Neural progenitor cell (in vitro differentiated cells): ENCODE measurements at regions not wholly inside any gene's neighbourhood (a gene's known extent, or its start where the extent isn't known, plus 50 kb on each side); places are given as distances from the start of the nearest gene placed in this dataset.

Source experiments
- DNase-seq: peaks from one replicate; pipeline ENCODE4 v3.0.0-alpha.2; 2016; ENCODE audit warnings: low spot score
- H2AFZ ChIP-seq: fragments of 200-600 bp; sonication (generic); replicated peaks from 2 replicates; pipeline ENCODE4 v1.6.1; 2016; ENCODE audit warnings: antibody characterized with exemption
- H3F3A ChIP-seq: fragments of 200-600 bp; sonication (generic); 2 replicates; pipeline ENCODE4 v1.6.1; 2016; ENCODE audit warnings: antibody characterized with exemption, low read depth
- H3K27ac ChIP-seq: fragments of 200-600 bp; sonication (generic); 2 replicates; pipeline ENCODE4 v1.5.1; 2016; ENCODE audit warnings: mild to moderate bottlenecking
- H3K27me3 ChIP-seq: fragments of 200-600 bp; sonication (generic); 2 replicates; pipeline ENCODE4 v1.6.1; 2016; ENCODE audit warnings: mild to moderate bottlenecking, moderate library complexity
- H3K36me3 ChIP-seq: fragments of 200-600 bp; sonication (generic); 2 replicates; pipeline ENCODE4 v1.5.1; 2016
- H3K4me1 ChIP-seq: fragments of 200-600 bp; sonication (generic); 2 replicates; pipeline ENCODE4 v1.6.1; 2016; ENCODE audit warnings: mixed run types
- H3K4me2 ChIP-seq: fragments of 200-600 bp; sonication (generic); 2 replicates; pipeline ENCODE4 v1.6.1; 2016
- H3K4me3 ChIP-seq: fragments of 200-600 bp; sonication (generic); 2 replicates; pipeline ENCODE4 v1.5.1; 2016
- H3K79me2 ChIP-seq: fragments of 200-600 bp; sonication (generic); 2 replicates; pipeline ENCODE4 v1.6.1; 2016; ENCODE audit warnings: low read depth
- H3K9ac ChIP-seq: fragments of 200-600 bp; sonication (generic); 2 replicates; pipeline ENCODE4 v1.6.1; 2016
- H3K9me3 ChIP-seq: fragments of 200-600 bp; sonication (generic); 2 replicates; pipeline ENCODE4 v1.5.1; 2016; ENCODE audit warnings: low read depth
- H4K20me1 ChIP-seq: fragments of 200-600 bp; sonication (generic); 2 replicates; pipeline ENCODE4 v1.6.1; 2016; ENCODE audit warnings: low read depth
- H3K27ac Mint-ChIP-seq: 3 replicates; pipeline ENCODE4 v1.8.0; 2021; ENCODE audit warnings: mixed read lengths
- H3K27me3 Mint-ChIP-seq: 2 replicates; pipeline ENCODE4 v1.8.0; 2022; ENCODE audit warnings: low read depth, mild to moderate bottlenecking, inconsistent platforms, moderate library complexity, mixed read lengths; ENCODE audit not compliant: insufficient read depth
- H3K36me3 Mint-ChIP-seq: 3 replicates; pipeline ENCODE4 v1.8.0; 2021; ENCODE audit warnings: mixed read lengths
- H3K4me1 Mint-ChIP-seq: 3 replicates; pipeline ENCODE4 v1.8.0; 2021; ENCODE audit warnings: mixed read lengths
- H3K4me3 Mint-ChIP-seq: 3 replicates; pipeline ENCODE4 v1.8.0; 2021; ENCODE audit warnings: mild to moderate bottlenecking, moderate library complexity, mixed read lengths
- H3K9me3 Mint-ChIP-seq: 3 replicates; pipeline ENCODE4 v1.8.0; 2020; ENCODE audit warnings: mixed read lengths
- CTCF ChIP-seq: fragments of 200-600 bp; sonication (generic); IDR thresholded peaks from 2 replicates; pipeline ENCODE4 v1.5.1; 2017; ENCODE audit warnings: antibody characterized with exemption, mild to moderate bottlenecking
- EZH2 ChIP-seq: fragments of 200-600 bp; sonication (generic); IDR thresholded peaks from 2 replicates; pipeline ENCODE4 v1.6.1; 2017; ENCODE audit warnings: antibody characterized with exemption, mild to moderate bottlenecking, moderate library complexity
- EZH2phosphoT487 ChIP-seq: fragments of 200-600 bp; sonication (generic); IDR thresholded peaks from 2 replicates; pipeline ENCODE4 v1.6.1; 2017; ENCODE audit warnings: antibody characterized with exemption

GRCh38 chr1:200301152-200301551 lies 108.7 kb downstream of the ZNF281 start:
- Histone ChIP-seq H3K36me3 (no peaks in the 10 kb centered on the region), H2AFZ (no peak overlapping the region)
- DNase-seq = no peak

GRCh38 chr1:200299571-200299970 lies 110.3 kb downstream of the ZNF281 start:
- no peaks in the 10 kb centered on the region for H3K9me3 Mint-ChIP-seq
- H3K4me1 Mint-ChIP-seq = peaks cover 14% of the 10 kb centered on the region
- H3K79me2 ChIP-seq = no peaks in the 10 kb centered on the region
- H3K36me3 ChIP-seq = no peaks in the 10 kb centered on the region
- no peak overlapping the region for H3K4me3 ChIP-seq
- no peaks in the 10 kb centered on the region for H3K9me3 ChIP-seq
- H3K27me3 Mint-ChIP-seq = peaks cover 34% of the 10 kb centered on the region
- peaks cover 6% of the 10 kb centered on the region for H3K4me1 ChIP-seq
- H3K36me3 Mint-ChIP-seq = no peaks in the 10 kb centered on the region
- no peak overlapping the region for H3K27ac ChIP-seq
- no peaks in the 10 kb centered on the region for H4K20me1 ChIP-seq
- DNase-seq = no peak
- H3K9ac ChIP-seq = no peak overlapping the region
- no peak overlapping the region for H3K27ac Mint-ChIP-seq
- no peak overlapping the region for H3K4me2 ChIP-seq
- H3F3A ChIP-seq = no peaks in the 10 kb centered on the region
- TF ChIP-seq CTCF (no peak), EZH2 (no peak), EZH2phosphoT487 (no peak)
- H3K4me3 Mint-ChIP-seq = no peak overlapping the region
- H3K27me3 ChIP-seq = peaks cover 52% of the 10 kb centered on the region
- H2AFZ ChIP-seq = no peak overlapping the region

More at GRCh38 chr1:200301152-200301551, 108.7 kb downstream of the ZNF281 start:
- TF ChIP-seq EZH2phosphoT487 (no peak), CTCF (no peak), EZH2 (no peak)
- Histone ChIP-seq H3K9me3 (no peaks in the 10 kb centered on the region), H3F3A (no peaks in the 10 kb centered on the region), H3K27ac (no peak overlapping the region), H3K79me2 (no peaks in the 10 kb centered on the region), H3K4me2 (no peak overlapping the region), H3K4me1 (peaks cover 6% of the 10 kb centered on the region), H4K20me1 (no peaks in the 10 kb centered on the region), H3K9ac (no peak overlapping the region), H3K27me3 (peaks cover 59% of the 10 kb centered on the region), H3K4me3 (no peak overlapping the region)
- H3K4me1 Mint-ChIP-seq = peaks cover 14% of the 10 kb centered on the region
- no peaks in the 10 kb centered on the region for H3K36me3 Mint-ChIP-seq
- H3K9me3 Mint-ChIP-seq = no peaks in the 10 kb centered on the region
- no peak overlapping the region for H3K27ac Mint-ChIP-seq
- no peak overlapping the region for H3K4me3 Mint-ChIP-seq
- H3K27me3 Mint-ChIP-seq = peaks cover 34% of the 10 kb centered on the region

GRCh38 chr1:200298242-200298641 lies 111.6 kb downstream of the ZNF281 start:
- Mint-ChIP-seq H3K4me1 (peaks cover 9% of the 10 kb centered on the region), H3K9me3 (no peaks in the 10 kb centered on the region), H3K36me3 (no peaks in the 10 kb centered on the region), H3K27me3 (peaks cover 30% of the 10 kb centered on the region), H3K27ac (no peak overlapping the region), H3K4me3 (no peak overlapping the region)
- Histone ChIP-seq H3K36me3 (no peaks in the 10 kb centered on the region), H3K4me2 (no peak overlapping the region), H2AFZ (no peak overlapping the region), H3F3A (no peaks in the 10 kb centered on the region), H3K4me3 (no peak overlapping the region), H3K27me3 (peaks cover 39% of the 10 kb centered on the region), H3K9me3 (no peaks in the 10 kb centered on the region), H4K20me1 (no peaks in the 10 kb centered on the region), H3K79me2 (no peaks in the 10 kb centered on the region), H3K27ac (no peak overlapping the region), H3K9ac (no peak overlapping the region), H3K4me1 (peaks cover 6% of the 10 kb centered on the region)
- DNase-seq = no peak
- TF ChIP-seq CTCF (no peak), EZH2phosphoT487 (no peak), EZH2 (no peak)
